Liver (tissue), 3 donors: ENCODE measurements at regions not wholly inside any gene's neighbourhood (a gene's known extent, or its start where the extent isn't known, plus 50 kb on each side); places are given as distances from the start of the nearest gene placed in this dataset.

Experiments used
- GABPA ChIP-seq, 2 donors: IDR thresholded peaks in 1 of 2; conservative IDR thresholded peaks in 1 of 2; 2 replicates each; pipeline ENCODE4 v1.6.1; 2016; ENCODE audit warnings: antibody characterized with exemption in 2 of 2, mild to moderate bottlenecking in 1 of 2, moderate library complexity in 1 of 2
- TAF1 ChIP-seq: conservative IDR thresholded peaks from 2 replicates; pipeline ENCODE4 v1.6.1; 2016; ENCODE audit warnings: antibody characterized with exemption, mild to moderate bottlenecking
- ZBTB33 ChIP-seq: IDR thresholded peaks from 2 replicates; pipeline ENCODE4 v1.6.1; 2016; ENCODE audit warnings: antibody characterized with exemption
- TF ChIP-seq, protein P1 (sequence below): fragments of 150-350 bp; IDR thresholded peaks from 2 replicates; pipeline ENCODE4 v1.5.1; 2017; ENCODE audit warnings: improper control_type of control experiment, low read depth, low read length; ENCODE audit not compliant: missing input control
- donor health status: healthy.
- donor health status: healthy.

- TF ChIP-seq TAF1 (no peak), ZBTB33 (no peak), GABPA (IDR thresholded peaks at IDR 0.05 in 1 of 2, conservative IDR thresholded peaks at IDR 0.05 in 1 of 2) (no peak)
- TF ChIP-seq, protein P1, sequence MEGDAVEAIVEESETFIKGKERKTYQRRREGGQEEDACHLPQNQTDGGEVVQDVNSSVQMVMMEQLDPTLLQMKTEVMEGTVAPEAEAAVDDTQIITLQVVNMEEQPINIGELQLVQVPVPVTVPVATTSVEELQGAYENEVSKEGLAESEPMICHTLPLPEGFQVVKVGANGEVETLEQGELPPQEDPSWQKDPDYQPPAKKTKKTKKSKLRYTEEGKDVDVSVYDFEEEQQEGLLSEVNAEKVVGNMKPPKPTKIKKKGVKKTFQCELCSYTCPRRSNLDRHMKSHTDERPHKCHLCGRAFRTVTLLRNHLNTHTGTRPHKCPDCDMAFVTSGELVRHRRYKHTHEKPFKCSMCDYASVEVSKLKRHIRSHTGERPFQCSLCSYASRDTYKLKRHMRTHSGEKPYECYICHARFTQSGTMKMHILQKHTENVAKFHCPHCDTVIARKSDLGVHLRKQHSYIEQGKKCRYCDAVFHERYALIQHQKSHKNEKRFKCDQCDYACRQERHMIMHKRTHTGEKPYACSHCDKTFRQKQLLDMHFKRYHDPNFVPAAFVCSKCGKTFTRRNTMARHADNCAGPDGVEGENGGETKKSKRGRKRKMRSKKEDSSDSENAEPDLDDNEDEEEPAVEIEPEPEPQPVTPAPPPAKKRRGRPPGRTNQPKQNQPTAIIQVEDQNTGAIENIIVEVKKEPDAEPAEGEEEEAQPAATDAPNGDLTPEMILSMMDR: no peak
These were observed 86.5 kb upstream of the E2F3 start for GRCh38 chr6:20314866-20315845.
